ENCODE measurements at regions not wholly inside any gene's neighbourhood (a gene's known extent, or its start where the extent isn't known, plus 50 kb on each side); places are given as distances from the start of the nearest gene placed in this dataset.

GRCh38 chr6:113171882-113172281, 685.3 kb upstream of the MARCKS start (continued):
- TF ChIP-seq FOSL1 (IDR thresholded peaks at IDR 0.05; ENCODE audit: low read depth) (no peak), JUND (IDR thresholded peaks at IDR 0.05) (no peak), ZNF274 (IDR thresholded peaks at IDR 0.05; ENCODE audit: low read depth, low read length) (no peak)

- ATAC-seq = no peak
- Histone ChIP-seq H3K9me2 (ENCODE audit: insufficient read depth) (no peaks in the 10 kb centered on the region), H3K27me3 (ENCODE audit: insufficient read depth, low read length) (no peaks in the 10 kb centered on the region), H3K79me2 (ENCODE audit: insufficient read depth, low read length) (no peaks in the 10 kb centered on the region), H3K36me3 (ENCODE audit: control insufficient read depth in 1 of 2, insufficient read depth in 2 of 2, low read length in 2 of 2) (no peaks in the 10 kb centered on the region), H2AFZ (ENCODE audit: low read depth, low read length, poor library complexity, severe bottlenecking) (no peak overlapping the region), H3K9ac (ENCODE audit: low read length) (no peak overlapping the region), H3K4me3 (replicated peaks in 1 of 2; ENCODE audit: low read depth in 1 of 2, low read length in 2 of 2) (no peak overlapping the region), H3K9me3 (ENCODE audit: control insufficient read depth in 1 of 2, insufficient read depth in 1 of 2, low read depth in 1 of 2, low read length in 2 of 2) (no peaks in the 10 kb centered on the region), H3K4me2 (ENCODE audit: low read length) (no peak overlapping the region), H3K27ac (ENCODE audit: low read depth, low read length) (no peak overlapping the region), H3K4me1 (ENCODE audit: control insufficient read depth in 1 of 2, insufficient read depth in 2 of 2, low read length in 2 of 2) (no peaks in the 10 kb centered on the region), H4K20me1 (ENCODE audit: insufficient read depth) (no peaks in the 10 kb centered on the region)
- ChIA-PET POLR2A (no interaction called here), RAD21 (ENCODE audit: low non-redundant PET in 1 of 2, low total read pairs in 2 of 2, uncharacterized antibody in 2 of 2, unreplicated experiment in 2 of 2) (no interaction called here), CTCF (no interaction called here)
- TF ChIP-seq FOSL1 (IDR thresholded peaks at IDR 0.05; ENCODE audit: low read depth) (no peak), EZH2 (IDR thresholded peaks at IDR 0.05) (no peak), ZFX (IDR thresholded peaks at IDR 0.05) (no peak), ZNF274 (IDR thresholded peaks at IDR 0.05; ENCODE audit: low read depth, low read length) (no peak), CBX3 (IDR thresholded peaks at IDR 0.05; ENCODE audit: low read depth) (no peak), POLR2AphosphoS5 (IDR thresholded peaks at IDR 0.05; ENCODE audit: low read depth, low read length) (no peak), JUND (IDR thresholded peaks at IDR 0.05) (no peak), SRF (IDR thresholded peaks at IDR 0.05; ENCODE audit: low read depth) (no peak)
- no TSS peak for BruUV-seq (replicated peaks)
- no peak for DNase-seq (ENCODE audit: low read depth, low spot score)
- intact Hi-C loops (cut with micrococcal nuclease) = no loop called here
Measured at GRCh38 chr6:113172531-113172966, 684.6 kb upstream of the MARCKS start.

DNA sequence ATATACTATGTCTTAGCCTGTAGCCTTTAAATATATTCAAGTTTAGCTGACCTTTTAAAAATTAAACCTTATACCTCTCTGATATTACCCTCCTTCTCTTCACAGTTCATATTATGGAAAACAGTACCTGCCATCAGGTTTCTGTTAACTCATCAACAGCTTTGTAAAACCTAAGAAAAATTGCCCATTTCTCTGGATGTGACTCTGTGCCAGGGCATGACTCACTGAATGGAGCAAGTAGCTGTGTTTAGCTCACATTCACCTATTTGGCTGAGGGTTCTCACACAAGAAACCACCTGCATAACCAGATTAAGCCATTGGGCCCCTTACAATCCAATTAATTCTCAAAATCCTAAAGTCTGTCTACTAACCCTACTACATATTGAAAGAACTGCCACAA, 678.8 kb upstream of the MARCKS start:
- DNase-seq (ENCODE audit: low read depth, low spot score) (no peak), ATAC-seq (no peak)
- POLR2A ChIA-PET = no interaction called here
- Histone ChIP-seq H3K36me3 (ENCODE audit: control insufficient read depth in 1 of 2, insufficient read depth in 2 of 2, low read length in 2 of 2) (no peaks in the 10 kb centered on the region), H3K4me2 (ENCODE audit: low read length) (no peak overlapping the region), H3K4me3 (replicated peaks in 1 of 2; ENCODE audit: low read depth in 1 of 2, low read length in 2 of 2) (no peak overlapping the region), H3K79me2 (ENCODE audit: insufficient read depth, low read length) (no peaks in the 10 kb centered on the region), H4K20me1 (ENCODE audit: insufficient read depth) (no peaks in the 10 kb centered on the region), H3K4me1 (ENCODE audit: control insufficient read depth in 1 of 2, insufficient read depth in 2 of 2, low read length in 2 of 2) (peaks cover 0 to 7% of the 10 kb centered on the region in 2 experiments; a peak in 2 of 4 replicates), H3K9me3 (ENCODE audit: control insufficient read depth in 1 of 2, insufficient read depth in 1 of 2, low read depth in 1 of 2, low read length in 2 of 2) (no peaks in the 10 kb centered on the region), H3K9me2 (ENCODE audit: insufficient read depth) (no peaks in the 10 kb centered on the region), H3K9ac (ENCODE audit: low read length) (no peak overlapping the region), H2AFZ (ENCODE audit: low read depth, low read length, poor library complexity, severe bottlenecking) (no peak overlapping the region), H3K27ac (ENCODE audit: low read depth, low read length) (no peak overlapping the region), H3K27me3 (ENCODE audit: insufficient read depth, low read length) (no peaks in the 10 kb centered on the region)
- TF ChIP-seq CEBPB (IDR thresholded peaks at IDR 0.05; ENCODE audit: low read depth) (no peak), CTCF (IDR thresholded peaks at IDR 0.05 in 2 of 3, conservative IDR thresholded peaks at IDR 0.05 in 1 of 3; ENCODE audit: borderline replicate concordance in 1 of 3, insufficient read depth in 1 of 3, low read depth in 2 of 3, low read length in 2 of 3) (no peak), JUND (IDR thresholded peaks at IDR 0.05) (no peak), ZFX (IDR thresholded peaks at IDR 0.05) (no peak)
- BruUV-seq (replicated peaks) = no TSS peak
- RAD21 ChIA-PET (ENCODE audit: low non-redundant PET in 1 of 2, low total read pairs in 2 of 2, uncharacterized antibody in 2 of 2, unreplicated experiment in 2 of 2) = no interaction called here
- intact Hi-C loops (cut with micrococcal nuclease) = no loop called here
- CTCF ChIA-PET = no interaction called here
